Stomach (tissue), 4 donors: ENCODE measurements at regions not wholly inside any gene's neighbourhood (a gene's known extent, or its start where the extent isn't known, plus 50 kb on each side); places are given as distances from the start of the nearest gene placed in this dataset.

Experiments used
- EP300 ChIP-seq: sonication (generic); formaldehyde crosslinking; IDR thresholded peaks from one replicate; pipeline ENCODE4 v1.6.1; 2017; ENCODE audit warnings: antibody characterized with exemption
- POLR2A ChIP-seq, 4 donors: fragments of 450-650 bp; IDR thresholded peaks; one replicate each; pipeline ENCODE4 v1.6.1; 2016; ENCODE audit warnings: antibody characterized with exemption in 4 of 4, control low read depth in 2 of 4, mild to moderate bottlenecking in 1 of 4, moderate library complexity in 1 of 4
- POLR2AphosphoS5 ChIP-seq, 3 donors: sonication (generic); formaldehyde crosslinking; IDR thresholded peaks; one replicate each; pipeline ENCODE4 v1.6.1; 2016; ENCODE audit warnings: antibody characterized with exemption in 3 of 3
- TF ChIP-seq, protein P1 (sequence below), 7 experiments: fragments of 450-650 bp in 4 of 7; fragments of 200-600 bp in 3 of 7; sonication (generic) in 3 of 7; IDR thresholded peaks; one replicate each; pipeline ENCODE4 v1.5.1; 2016 to 2019; ENCODE audit warnings: antibody characterized with exemption in 7 of 7, control low read depth in 2 of 7, mild to moderate bottlenecking in 1 of 7

DNA sequence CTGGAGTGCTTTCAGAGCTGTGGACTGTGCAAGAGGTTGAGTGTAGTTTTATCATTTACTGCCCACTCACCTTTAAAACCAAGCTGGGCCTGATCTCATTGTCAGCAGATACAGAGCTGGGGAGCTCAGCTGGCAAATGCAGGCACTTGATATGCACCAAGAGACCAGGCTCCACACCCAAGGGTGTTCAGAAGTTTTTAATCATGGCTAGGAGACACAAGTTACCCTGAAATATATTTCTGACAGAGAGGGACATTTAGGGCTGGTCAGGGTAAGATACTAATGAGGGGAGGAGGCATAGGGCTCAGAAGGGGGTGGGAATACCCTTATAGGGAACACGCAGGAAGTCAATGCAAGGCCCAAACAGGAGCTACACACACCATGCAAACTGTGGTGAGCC, 153.7 kb downstream of the ELAVL4 start:
- TF ChIP-seq, protein P1, sequence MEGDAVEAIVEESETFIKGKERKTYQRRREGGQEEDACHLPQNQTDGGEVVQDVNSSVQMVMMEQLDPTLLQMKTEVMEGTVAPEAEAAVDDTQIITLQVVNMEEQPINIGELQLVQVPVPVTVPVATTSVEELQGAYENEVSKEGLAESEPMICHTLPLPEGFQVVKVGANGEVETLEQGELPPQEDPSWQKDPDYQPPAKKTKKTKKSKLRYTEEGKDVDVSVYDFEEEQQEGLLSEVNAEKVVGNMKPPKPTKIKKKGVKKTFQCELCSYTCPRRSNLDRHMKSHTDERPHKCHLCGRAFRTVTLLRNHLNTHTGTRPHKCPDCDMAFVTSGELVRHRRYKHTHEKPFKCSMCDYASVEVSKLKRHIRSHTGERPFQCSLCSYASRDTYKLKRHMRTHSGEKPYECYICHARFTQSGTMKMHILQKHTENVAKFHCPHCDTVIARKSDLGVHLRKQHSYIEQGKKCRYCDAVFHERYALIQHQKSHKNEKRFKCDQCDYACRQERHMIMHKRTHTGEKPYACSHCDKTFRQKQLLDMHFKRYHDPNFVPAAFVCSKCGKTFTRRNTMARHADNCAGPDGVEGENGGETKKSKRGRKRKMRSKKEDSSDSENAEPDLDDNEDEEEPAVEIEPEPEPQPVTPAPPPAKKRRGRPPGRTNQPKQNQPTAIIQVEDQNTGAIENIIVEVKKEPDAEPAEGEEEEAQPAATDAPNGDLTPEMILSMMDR (IDR thresholded peaks at IDR 0.05) = no peak
- no peak for TF ChIP-seq POLR2AphosphoS5 (IDR thresholded peaks at IDR 0.05)
- TF ChIP-seq POLR2A (IDR thresholded peaks at IDR 0.05) = no peak
- TF ChIP-seq EP300 = no peak
